Stomach (tissue), 8 donors: ENCODE measurements at regions not wholly inside any gene's neighbourhood (a gene's known extent, or its start where the extent isn't known, plus 50 kb on each side); places are given as distances from the start of the nearest gene placed in this dataset.

Experiments
- DNase-seq, 2 donors: peaks; one replicate each; pipeline versions ENCODE4 v3.0.0 to v3.0.0-alpha.2; 2013 to 2019
- H3K27ac ChIP-seq, 5 donors: fragments of 200-600 bp in 4 of 5; sonication (generic) in 4 of 5; one replicate each; pipeline ENCODE4 v1.5.1; 2013 to 2019; ENCODE audit warnings: mild to moderate bottlenecking in 1 of 5, moderate library complexity in 1 of 5
- H3K27me3 ChIP-seq, 3 donors: fragments of 200-600 bp; sonication (generic); one replicate each; pipeline ENCODE4 v1.5.1; 2017 to 2019; ENCODE audit warnings: mixed run types in 1 of 3
- H3K36me3 ChIP-seq, 4 donors: fragments of 200-600 bp; sonication (generic); 1 replicate in 3 of 4; 2 replicates in 1 of 4; pipeline ENCODE4 v1.5.1; 2016 to 2019
- H3K4me1 ChIP-seq, 4 donors: fragments of 200-600 bp; sonication (generic); one replicate each; pipeline ENCODE4 v1.5.1; 2016 to 2019
- H3K4me3 ChIP-seq, 4 donors: fragments of 200-600 bp; sonication (generic) in 3 of 4; one replicate each; pipeline ENCODE4 v1.5.1; 2016 to 2019; ENCODE audit warnings: mild to moderate bottlenecking in 1 of 4
- H3K9me3 ChIP-seq, 4 donors: fragments of 200-600 bp; sonication (generic); one replicate each; pipeline ENCODE4 v1.5.1; 2016 to 2019
- EP300 ChIP-seq: sonication (generic); formaldehyde crosslinking; IDR thresholded peaks from one replicate; pipeline ENCODE4 v1.6.1; 2017; ENCODE audit warnings: antibody characterized with exemption
- POLR2A ChIP-seq, 4 donors: fragments of 450-650 bp; IDR thresholded peaks; one replicate each; pipeline ENCODE4 v1.6.1; 2016; ENCODE audit warnings: antibody characterized with exemption in 4 of 4, control low read depth in 2 of 4, mild to moderate bottlenecking in 1 of 4, moderate library complexity in 1 of 4
- POLR2AphosphoS5 ChIP-seq, 3 donors: sonication (generic); formaldehyde crosslinking; IDR thresholded peaks; one replicate each; pipeline ENCODE4 v1.6.1; 2016; ENCODE audit warnings: antibody characterized with exemption in 3 of 3
- WGBS, 5 donors: extraction: QIAGEN DNeasy Blood & Tissue Kit in 3 of 5; methylation state at CpG; one replicate each; pipeline versions ENCODE4 v1.1.5 to v1.1.7; 2013 to 2018; 5-methylcytosine and 5-hydroxymethylcytosine counted together
- intact Hi-C: fragments of 100-400 bp; cut with DNase I; formaldehyde crosslinking; loops from one replicate; pipeline ENCODE4 v1.15.1; 2023; ENCODE audit warnings: low total_unique reads
- TF ChIP-seq, protein P1 (sequence below), 7 experiments: fragments of 450-650 bp in 4 of 7; fragments of 200-600 bp in 3 of 7; sonication (generic) in 3 of 7; IDR thresholded peaks; one replicate each; pipeline ENCODE4 v1.5.1; 2016 to 2019; ENCODE audit warnings: antibody characterized with exemption in 7 of 7, control low read depth in 2 of 7, mild to moderate bottlenecking in 1 of 7
- donor health status: healthy with polysubstance abuse.
- donor health status: Bipolar disorder and iron deficiency.
- donor health status: healthy.

DNA sequence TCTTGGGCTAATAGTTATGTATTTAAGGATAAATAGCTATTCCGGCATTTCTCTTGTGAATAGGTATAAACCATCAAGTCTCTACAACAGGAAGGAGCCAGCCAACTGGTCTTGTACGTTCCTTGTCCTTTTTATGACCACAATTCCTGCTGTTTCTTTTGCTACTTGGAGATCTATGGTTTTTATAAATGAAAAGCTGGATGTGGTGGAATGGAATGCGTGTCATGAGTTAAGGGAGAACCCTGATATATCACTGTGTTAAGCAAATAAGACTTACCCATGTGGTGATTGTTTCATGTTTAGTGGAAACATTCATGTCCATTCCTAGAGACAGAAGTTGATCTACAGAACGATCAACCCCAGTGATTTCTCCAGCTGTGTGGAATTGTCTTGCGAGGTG is 282.1 kb downstream of the RPS6KC1 start:
- intact Hi-C loops, result no loop called here

DNA sequence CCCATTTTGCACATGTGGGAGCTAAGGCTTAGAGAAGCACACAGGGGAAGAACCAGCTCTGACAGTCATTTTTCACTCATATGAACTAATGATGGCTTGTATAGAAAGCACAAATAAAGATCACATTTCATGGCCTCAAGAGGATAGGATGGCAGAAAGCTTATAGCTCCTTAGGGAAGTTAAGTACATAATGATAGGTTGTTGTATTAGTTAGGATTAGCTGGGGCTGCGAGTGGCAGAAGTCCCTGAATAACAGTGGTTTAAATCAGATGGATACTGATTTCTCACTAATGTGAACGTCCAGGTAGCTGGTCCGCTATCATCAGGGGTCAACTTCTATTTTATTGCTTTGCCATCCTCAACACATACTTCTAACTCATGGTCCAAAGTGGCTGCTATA is 284.0 kb downstream of the RPS6KC1 start:
- no peak for DNase-seq
- H3K4me1 ChIP-seq, result no peaks in the 10 kb centered on the region
- H3K27me3 ChIP-seq, result no peaks in the 10 kb centered on the region
- WGBS, 5 donors, result 80 to 93% (median 84%) methylated on average over 3 of the region's 3 CpGs
- TF ChIP-seq POLR2A (IDR thresholded peaks at IDR 0.05) (no peak), POLR2AphosphoS5 (IDR thresholded peaks at IDR 0.05) (no peak), EP300 (no peak)
- TF ChIP-seq, protein P1, sequence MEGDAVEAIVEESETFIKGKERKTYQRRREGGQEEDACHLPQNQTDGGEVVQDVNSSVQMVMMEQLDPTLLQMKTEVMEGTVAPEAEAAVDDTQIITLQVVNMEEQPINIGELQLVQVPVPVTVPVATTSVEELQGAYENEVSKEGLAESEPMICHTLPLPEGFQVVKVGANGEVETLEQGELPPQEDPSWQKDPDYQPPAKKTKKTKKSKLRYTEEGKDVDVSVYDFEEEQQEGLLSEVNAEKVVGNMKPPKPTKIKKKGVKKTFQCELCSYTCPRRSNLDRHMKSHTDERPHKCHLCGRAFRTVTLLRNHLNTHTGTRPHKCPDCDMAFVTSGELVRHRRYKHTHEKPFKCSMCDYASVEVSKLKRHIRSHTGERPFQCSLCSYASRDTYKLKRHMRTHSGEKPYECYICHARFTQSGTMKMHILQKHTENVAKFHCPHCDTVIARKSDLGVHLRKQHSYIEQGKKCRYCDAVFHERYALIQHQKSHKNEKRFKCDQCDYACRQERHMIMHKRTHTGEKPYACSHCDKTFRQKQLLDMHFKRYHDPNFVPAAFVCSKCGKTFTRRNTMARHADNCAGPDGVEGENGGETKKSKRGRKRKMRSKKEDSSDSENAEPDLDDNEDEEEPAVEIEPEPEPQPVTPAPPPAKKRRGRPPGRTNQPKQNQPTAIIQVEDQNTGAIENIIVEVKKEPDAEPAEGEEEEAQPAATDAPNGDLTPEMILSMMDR (IDR thresholded peaks at IDR 0.05), result no peak
- no peaks in the 10 kb centered on the region for H3K36me3 ChIP-seq
- H3K27ac ChIP-seq, result no peak overlapping the region
- intact Hi-C loops, result no loop called here
- no peak overlapping the region for H3K4me3 ChIP-seq
- H3K9me3 ChIP-seq, result no peaks in the 10 kb centered on the region

More for the DNA sequence above, 282.1 kb downstream of the RPS6KC1 start:
- TF ChIP-seq, protein P1 (IDR thresholded peaks at IDR 0.05), result no peak
- TF ChIP-seq POLR2A (IDR thresholded peaks at IDR 0.05), result no peak
- TF ChIP-seq POLR2AphosphoS5 (IDR thresholded peaks at IDR 0.05), result no peak
- no peak for TF ChIP-seq EP300
- Histone ChIP-seq H3K4me1 (no peaks in the 10 kb centered on the region), H3K4me3 (no peak overlapping the region), H3K9me3 (no peaks in the 10 kb centered on the region), H3K27me3 (no peaks in the 10 kb centered on the region), H3K27ac (no peak overlapping the region), H3K36me3 (no peaks in the 10 kb centered on the region)
- DNase-seq, result no peak
- 83 to 87% (median 84%) methylated on average over 5 of the region's 5 CpGs for WGBS, 5 donors

DNA sequence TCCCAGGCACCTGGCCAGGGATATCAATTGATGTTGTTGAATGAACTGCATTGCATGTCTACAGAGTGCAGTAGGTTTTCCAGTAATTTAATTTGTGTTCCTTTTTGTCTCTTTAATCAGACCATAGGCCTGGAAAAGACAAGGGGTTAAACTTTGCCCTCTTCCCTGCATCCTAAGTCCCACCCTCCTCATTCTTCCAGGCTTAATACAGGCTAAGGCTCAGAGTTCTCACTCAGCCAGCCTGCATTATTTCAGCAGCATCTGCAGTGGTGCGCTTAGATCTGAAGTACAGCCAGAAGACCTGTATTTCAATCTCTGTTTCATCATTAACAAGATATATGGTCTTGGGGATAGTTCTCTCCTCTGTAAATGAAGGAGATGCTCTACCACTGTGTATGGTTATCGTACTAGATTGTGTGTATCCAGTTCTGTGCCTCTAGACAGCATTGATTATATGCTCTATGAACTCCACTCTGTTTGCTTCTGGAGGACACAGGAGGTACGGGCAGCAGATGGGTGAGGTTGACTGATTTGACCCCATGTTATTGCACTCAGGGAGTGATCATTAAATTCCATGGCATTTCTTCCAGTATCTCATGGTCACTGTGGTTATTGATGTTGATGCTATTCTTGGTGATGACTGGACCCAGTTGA is 286.1 kb downstream of the RPS6KC1 start:
- H3K4me1 ChIP-seq, result no peaks in the 10 kb centered on the region
- no peaks in the 10 kb centered on the region for H3K9me3 ChIP-seq
- H3K36me3 ChIP-seq, result no peaks in the 10 kb centered on the region
- TF ChIP-seq EP300, result no peak
- TF ChIP-seq POLR2AphosphoS5 (IDR thresholded peaks at IDR 0.05), result no peak
- TF ChIP-seq POLR2A (IDR thresholded peaks at IDR 0.05), result no peak
- TF ChIP-seq, protein P1 (IDR thresholded peaks at IDR 0.05), result no peak
- H3K27ac ChIP-seq, result no peak overlapping the region
- H3K27me3 ChIP-seq, result no peaks in the 10 kb centered on the region
- intact Hi-C loops, result no loop called here
- H3K4me3 ChIP-seq, result no peak overlapping the region
- no peak for DNase-seq
- 84 to 93% (median 87%) methylated on average over 3 of the region's 3 CpGs for WGBS, 5 donors

DNA sequence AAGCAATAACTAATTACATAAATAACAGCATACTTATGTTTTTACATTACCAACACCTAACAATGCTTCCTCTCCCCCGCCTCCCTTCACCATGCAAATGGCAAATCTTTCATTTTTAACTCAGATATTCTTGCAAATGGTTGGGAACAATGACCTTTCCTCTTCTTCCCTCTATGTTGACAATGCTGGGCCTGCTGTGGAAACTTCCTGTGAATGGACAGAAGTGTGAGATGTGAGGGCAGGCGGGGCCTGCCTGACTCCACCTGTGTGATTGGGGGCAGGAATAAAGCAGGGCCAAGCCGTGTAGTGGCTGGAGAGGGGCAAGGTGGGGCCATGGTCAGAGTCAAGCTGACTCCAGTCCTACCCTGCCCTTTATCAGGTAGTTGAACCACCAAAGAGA is 289.6 kb downstream of the RPS6KC1 start:
- TF ChIP-seq EP300, result no peak
- intact Hi-C loops, result no loop called here
- Histone ChIP-seq H3K9me3 (no peaks in the 10 kb centered on the region), H3K36me3 (no peaks in the 10 kb centered on the region), H3K27ac (no peak overlapping the region), H3K27me3 (no peaks in the 10 kb centered on the region), H3K4me1 (no peaks in the 10 kb centered on the region), H3K4me3 (no peak overlapping the region)
- 58 to 84% (median 72%) methylated on average over 3 of the region's 3 CpGs for WGBS, 5 donors
- DNase-seq, result no peak

DNA sequence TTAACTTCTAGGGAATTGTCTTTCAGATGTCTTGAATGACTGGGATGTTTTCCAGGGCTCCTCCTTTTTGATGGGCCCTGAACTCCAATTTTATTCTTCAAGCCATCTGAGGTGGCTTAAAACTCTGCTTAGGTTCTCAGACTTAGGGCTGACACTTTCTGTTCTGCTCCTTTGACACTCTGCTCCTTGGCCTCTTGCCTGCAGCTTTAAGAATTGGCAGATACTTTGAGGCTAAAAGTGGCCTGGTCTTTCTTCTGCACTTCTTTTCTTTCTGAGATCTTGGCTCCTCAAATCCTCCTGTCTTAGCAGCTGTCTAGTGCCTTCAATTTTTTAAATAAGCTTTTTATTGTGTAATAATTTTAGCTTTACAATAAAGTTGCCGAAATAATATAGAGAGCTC is 294.6 kb downstream of the RPS6KC1 start:
- 70 to 90% (median 83%) methylated on average over 1 of the region's 1 CpG for WGBS, 5 donors
- no peak for TF ChIP-seq EP300
- no peak for TF ChIP-seq POLR2A (IDR thresholded peaks at IDR 0.05)
- TF ChIP-seq POLR2AphosphoS5 (IDR thresholded peaks at IDR 0.05), result no peak
- TF ChIP-seq, protein P1 (IDR thresholded peaks at IDR 0.05), result no peak
- Histone ChIP-seq H3K27ac (no peak overlapping the region), H3K9me3 (no peaks in the 10 kb centered on the region), H3K27me3 (no peaks in the 10 kb centered on the region), H3K4me3 (no peak overlapping the region), H3K36me3 (no peaks in the 10 kb centered on the region), H3K4me1 (no peaks in the 10 kb centered on the region)
- DNase-seq, result no peak
- intact Hi-C loops, result no loop called here
